ENCODE measurements at regions not wholly inside any gene's neighbourhood (a gene's known extent, or its start where the extent isn't known, plus 50 kb on each side); places are given as distances from the start of the nearest gene placed in this dataset.

GRCh38 chr1:79388694-79389361 is 382.3 kb upstream of the ADGRL4 start:
- no peak for DNase-seq (ENCODE audit: low spot score)
- in situ Hi-C loops (cut with MboI; ENCODE audit: low sequenced_read_pairs, unreplicated experiment), result no loop called here
- no peak for TF ChIP-seq CTCF (IDR thresholded peaks at IDR 0.05; ENCODE audit: borderline replicate concordance, control extremely low read depth, extremely low read depth, insufficient read depth, missing control alignments)

- in situ Hi-C loops (cut with MboI; ENCODE audit: low sequenced_read_pairs, unreplicated experiment), result no loop called here
- no peak for DNase-seq (ENCODE audit: low spot score)
- no peak for TF ChIP-seq CTCF (IDR thresholded peaks at IDR 0.05; ENCODE audit: borderline replicate concordance, control extremely low read depth, extremely low read depth, insufficient read depth, missing control alignments)
Observed at GRCh38 chr1:79386730-79387129, 380.2 kb upstream of the ADGRL4 start.

- in situ Hi-C loops (cut with MboI; ENCODE audit: low sequenced_read_pairs, unreplicated experiment), result no loop called here
- DNase-seq (ENCODE audit: low spot score), result no peak
- no peak for TF ChIP-seq CTCF (IDR thresholded peaks at IDR 0.05; ENCODE audit: borderline replicate concordance, control extremely low read depth, extremely low read depth, insufficient read depth, missing control alignments)
Observed at GRCh38 chr1:79380078-79380477, 373.5 kb upstream of the ADGRL4 start.

- no peak for TF ChIP-seq CTCF (IDR thresholded peaks at IDR 0.05; ENCODE audit: borderline replicate concordance, control extremely low read depth, extremely low read depth, insufficient read depth, missing control alignments)
- in situ Hi-C loops (cut with MboI; ENCODE audit: low sequenced_read_pairs, unreplicated experiment), result no loop called here
Observed at GRCh38 chr1:79376106-79376505, 369.6 kb upstream of the ADGRL4 start.

GRCh38 chr1:79375352-79375751 is 368.8 kb upstream of the ADGRL4 start:
- no peak for DNase-seq (ENCODE audit: low spot score)
- in situ Hi-C loops (cut with MboI; ENCODE audit: low sequenced_read_pairs, unreplicated experiment), result no loop called here
- no peak for TF ChIP-seq CTCF (IDR thresholded peaks at IDR 0.05; ENCODE audit: borderline replicate concordance, control extremely low read depth, extremely low read depth, insufficient read depth, missing control alignments)

More at GRCh38 chr1:79376106-79376505, 369.6 kb upstream of the ADGRL4 start:
- no peak for DNase-seq (ENCODE audit: low spot score)

- DNase-seq (ENCODE audit: low spot score), result no peak
- TF ChIP-seq CTCF (IDR thresholded peaks at IDR 0.05; ENCODE audit: borderline replicate concordance, control extremely low read depth, extremely low read depth, insufficient read depth, missing control alignments), result no peak
- in situ Hi-C loops (cut with MboI; ENCODE audit: low sequenced_read_pairs, unreplicated experiment), result no loop called here
Observed at GRCh38 chr1:79374397-79374796, 367.9 kb upstream of the ADGRL4 start.
